IPS-18a (cell line): ENCODE measurements at regions not wholly inside any gene's neighbourhood (a gene's known extent, or its start where the extent isn't known, plus 50 kb on each side); places are given as distances from the start of the nearest gene placed in this dataset.
"Not testable (repeated sequence)": the region's sequence is repeated elsewhere in the genome, so short reads cannot be mapped to it uniquely, and the experiment has no call there.

ENCODE experiments used
- H3K27ac ChIP-seq: one replicate; pipeline ENCODE4 v1.5.1; 2013; ENCODE audit warnings: low read length
- H3K27me3 ChIP-seq: one replicate; pipeline ENCODE4 v1.6.1; 2013; ENCODE audit warnings: mild to moderate bottlenecking, low read length; ENCODE audit not compliant: control insufficient read depth, insufficient read depth
- H3K36me3 ChIP-seq: one replicate; pipeline ENCODE4 v1.6.1; 2013; ENCODE audit warnings: low read depth, low read length; ENCODE audit not compliant: control insufficient read depth
- H3K4me1 ChIP-seq: one replicate; pipeline ENCODE4 v1.6.1; 2013; ENCODE audit warnings: low read depth, low read length; ENCODE audit not compliant: control insufficient read depth
- H3K4me3 ChIP-seq: one replicate; pipeline ENCODE4 v1.5.1; 2013; ENCODE audit warnings: low read length
- H3K9ac ChIP-seq: one replicate; pipeline ENCODE4 v1.6.1; 2013; ENCODE audit warnings: mild to moderate bottlenecking, low read length, moderate library complexity
- H3K9me3 ChIP-seq: one replicate; pipeline ENCODE4 v1.6.1; 2013; ENCODE audit warnings: low read depth, low read length; ENCODE audit not compliant: control insufficient read depth

DNA sequence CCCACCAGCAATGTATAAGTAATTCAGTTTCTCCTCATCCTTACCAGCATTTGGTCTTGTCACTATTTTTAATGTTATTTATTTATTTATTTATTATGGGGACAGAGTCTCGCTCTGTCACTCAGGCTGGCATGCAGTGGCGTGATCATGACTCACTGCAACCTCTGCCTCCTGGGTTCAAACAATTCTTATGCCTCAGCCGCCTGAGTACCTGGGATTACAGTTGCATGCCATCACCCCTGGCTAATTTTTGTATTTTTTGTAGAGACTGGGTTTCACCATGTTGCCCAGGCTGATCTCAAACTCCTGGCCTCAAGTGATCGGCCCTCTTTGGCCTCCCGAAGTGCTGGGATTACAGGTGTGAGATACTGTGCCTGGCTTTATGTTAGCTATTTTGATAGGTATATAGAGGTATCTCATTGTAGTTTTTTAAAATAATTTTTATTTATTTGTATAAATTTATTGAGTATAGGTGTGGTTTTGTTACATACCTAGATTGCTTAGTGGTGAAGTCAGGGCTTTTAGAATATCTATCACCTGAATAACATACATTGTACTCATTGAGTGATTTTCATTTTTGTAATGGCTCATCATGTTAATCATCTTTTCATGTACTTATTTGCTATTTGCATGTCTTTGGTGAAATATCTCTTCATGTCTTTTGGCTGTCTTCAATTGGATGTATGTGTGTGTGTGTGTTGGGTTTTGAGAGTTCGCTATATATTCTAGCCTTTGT, 53.3 kb downstream of the TANC2 start:
- H3K4me1 ChIP-seq = no peaks in the 10 kb centered on the region
- peaks cover 3% of the 10 kb centered on the region for H3K9me3 ChIP-seq
- no peak overlapping the region for H3K27ac ChIP-seq
- H3K36me3 ChIP-seq = no peaks in the 10 kb centered on the region
- no peaks in the 10 kb centered on the region for H3K27me3 ChIP-seq
- H3K4me3 ChIP-seq = no peak overlapping the region
- H3K9ac ChIP-seq = no peak overlapping the region

DNA sequence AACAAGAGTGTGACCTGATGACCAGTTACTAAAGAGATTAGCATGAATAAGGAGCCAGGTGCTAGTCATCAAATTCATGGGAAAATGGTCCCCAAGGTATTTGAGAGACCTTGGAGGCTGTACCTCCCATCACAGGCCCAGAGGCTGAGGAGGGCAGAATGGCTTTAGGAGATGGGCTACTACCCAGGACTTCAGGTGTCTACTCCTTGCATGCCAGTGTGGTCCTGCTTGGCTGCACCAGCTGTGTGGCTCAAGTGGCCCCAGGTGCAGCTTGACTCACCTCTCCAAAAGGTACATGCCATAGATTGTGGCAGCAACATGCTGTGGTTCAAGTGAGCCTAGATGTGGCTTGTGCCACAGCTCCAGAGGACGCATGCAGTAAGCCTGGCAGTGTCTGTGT, 56.5 kb downstream of the TANC2 start:
- H3K4me3 ChIP-seq = no peak overlapping the region
- H3K9ac ChIP-seq = no peak overlapping the region
- peaks cover 3% of the 10 kb centered on the region for H3K9me3 ChIP-seq
- H3K4me1 ChIP-seq = no peaks in the 10 kb centered on the region
- H3K36me3 ChIP-seq = no peaks in the 10 kb centered on the region
- H3K27me3 ChIP-seq = no peaks in the 10 kb centered on the region
- no peak overlapping the region for H3K27ac ChIP-seq

GRCh38 chr17:63023049-63023448, 57.0 kb downstream of the TANC2 start:
- Histone ChIP-seq H3K36me3 (no peaks in the 10 kb centered on the region), H3K27me3 (no peaks in the 10 kb centered on the region), H3K27ac (no peak overlapping the region), H3K9me3 (peaks cover 3% of the 10 kb centered on the region), H3K4me1 (no peaks in the 10 kb centered on the region), H3K9ac (no peak overlapping the region), H3K4me3 (no peak overlapping the region)

DNA sequence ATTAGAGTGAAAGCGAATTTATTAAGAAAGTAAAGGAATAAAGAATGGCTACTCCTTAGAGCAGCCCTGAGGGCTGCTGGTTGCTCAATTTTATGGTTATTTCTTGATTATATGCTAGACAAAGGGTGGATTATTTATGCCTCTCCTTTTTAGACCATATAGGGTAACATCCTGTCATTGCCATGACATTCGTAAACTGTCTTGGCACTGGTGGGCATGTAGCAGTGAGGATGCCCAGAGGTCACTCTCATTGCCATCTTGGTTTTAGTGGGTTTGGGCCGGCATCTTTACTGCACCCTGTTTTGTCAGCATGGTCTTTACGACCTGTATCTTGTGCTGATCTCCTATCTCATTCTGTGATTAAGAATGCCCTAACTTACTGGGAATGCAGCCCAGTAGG, 58.2 kb downstream of the TANC2 start:
- Histone ChIP-seq H3K4me1 (no peaks in the 10 kb centered on the region), H3K27me3 (no peaks in the 10 kb centered on the region), H3K36me3 (no peaks in the 10 kb centered on the region), H3K4me3 (no peak overlapping the region), H3K27ac (no peak overlapping the region), H3K9ac (no peak overlapping the region), H3K9me3 (peaks cover 3% of the 10 kb centered on the region)

- Histone ChIP-seq H3K9ac (no peak overlapping the region), H3K27ac (no peak overlapping the region), H3K9me3 (peaks cover 3% of the 10 kb centered on the region), H3K27me3 (no peaks in the 10 kb centered on the region), H3K4me1 (no peaks in the 10 kb centered on the region), H3K36me3 (no peaks in the 10 kb centered on the region), H3K4me3 (no peak overlapping the region)
These were observed 58.7 kb downstream of the TANC2 start for GRCh38 chr17:63024716-63025115.

DNA sequence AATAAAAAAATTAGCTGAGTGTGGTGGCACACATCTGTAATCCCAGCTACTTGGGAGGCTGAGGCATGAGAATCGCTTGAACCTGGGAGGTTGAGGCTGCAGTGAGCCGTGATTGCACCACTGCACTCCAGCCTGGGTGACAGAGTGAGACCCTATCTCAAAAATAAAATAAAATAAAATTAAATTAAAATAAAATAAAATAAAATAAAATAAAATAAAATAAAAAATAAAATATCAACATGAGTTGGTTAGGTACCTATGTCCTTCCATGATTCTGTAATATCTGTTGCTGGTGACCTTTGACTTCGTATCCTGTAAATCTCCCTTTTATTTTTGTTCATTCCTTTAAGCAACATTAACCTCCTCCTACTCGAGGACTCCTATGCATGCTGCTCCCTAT, 59.6 kb downstream of the TANC2 start:
- H3K36me3 ChIP-seq, H3K27me3 ChIP-seq, H3K27ac ChIP-seq, H3K4me3 ChIP-seq, H3K4me1 ChIP-seq, H3K9ac ChIP-seq, H3K9me3 ChIP-seq: not testable (repeated sequence)

DNA sequence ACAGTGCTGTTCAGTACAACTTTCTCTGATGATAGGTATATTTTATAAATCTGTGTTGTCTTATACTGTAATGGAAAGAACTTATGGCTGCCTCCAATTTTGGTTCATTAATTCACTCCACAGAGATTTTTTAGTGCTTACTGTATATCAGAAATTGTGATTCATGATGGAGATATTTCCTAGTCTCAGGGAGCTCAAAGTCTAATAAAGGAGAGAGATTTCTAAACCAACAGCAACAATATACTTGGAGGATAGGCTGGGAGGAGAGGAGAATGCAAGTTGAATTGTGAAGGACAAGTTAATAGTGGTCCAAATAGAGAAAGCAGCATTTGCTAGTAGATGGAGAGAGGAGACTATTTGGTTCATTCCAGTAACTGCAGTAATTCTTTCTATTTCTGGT, 63.5 kb downstream of the TANC2 start:
- Histone ChIP-seq H3K9me3 (no peaks in the 10 kb centered on the region), H3K9ac (no peak overlapping the region), H3K4me1 (peaks cover 14% of the 10 kb centered on the region), H3K36me3 (no peaks in the 10 kb centered on the region), H3K4me3 (no peak overlapping the region), H3K27ac (no peak overlapping the region), H3K27me3 (no peaks in the 10 kb centered on the region)

- Histone ChIP-seq H3K27me3 (no peaks in the 10 kb centered on the region), H3K36me3 (no peaks in the 10 kb centered on the region), H3K4me1 (peaks cover 14% of the 10 kb centered on the region), H3K4me3 (no peak overlapping the region), H3K27ac (no peak overlapping the region), H3K9ac (no peak overlapping the region), H3K9me3 (no peaks in the 10 kb centered on the region)
These were observed 66.1 kb downstream of the TANC2 start for GRCh38 chr17:63032142-63032541.

DNA sequence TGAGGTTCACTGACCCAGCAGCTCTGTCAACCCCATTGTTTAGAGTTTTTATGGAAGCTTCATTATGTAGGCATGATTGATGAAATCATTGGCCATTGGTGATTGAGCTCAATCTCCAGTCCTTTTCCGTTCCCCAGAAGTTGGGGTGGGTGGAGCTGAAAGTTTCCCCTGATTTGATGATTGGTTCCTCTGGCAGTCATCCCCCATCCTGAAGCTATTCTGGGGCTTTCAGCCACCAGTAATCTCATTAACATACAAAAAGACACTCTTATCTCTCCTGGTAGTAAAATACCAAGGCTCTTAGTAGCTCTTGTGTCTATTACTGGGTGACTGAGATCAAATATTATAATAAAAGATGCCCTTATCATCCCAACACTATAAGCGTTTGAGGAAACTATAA, 67.1 kb downstream of the TANC2 start:
- H3K9me3 ChIP-seq = no peaks in the 10 kb centered on the region
- peaks cover 14% of the 10 kb centered on the region for H3K4me1 ChIP-seq
- H3K27me3 ChIP-seq = no peaks in the 10 kb centered on the region
- no peaks in the 10 kb centered on the region for H3K36me3 ChIP-seq
- no peak overlapping the region for H3K27ac ChIP-seq
- H3K9ac ChIP-seq = no peak overlapping the region
- no peak overlapping the region for H3K4me3 ChIP-seq

DNA sequence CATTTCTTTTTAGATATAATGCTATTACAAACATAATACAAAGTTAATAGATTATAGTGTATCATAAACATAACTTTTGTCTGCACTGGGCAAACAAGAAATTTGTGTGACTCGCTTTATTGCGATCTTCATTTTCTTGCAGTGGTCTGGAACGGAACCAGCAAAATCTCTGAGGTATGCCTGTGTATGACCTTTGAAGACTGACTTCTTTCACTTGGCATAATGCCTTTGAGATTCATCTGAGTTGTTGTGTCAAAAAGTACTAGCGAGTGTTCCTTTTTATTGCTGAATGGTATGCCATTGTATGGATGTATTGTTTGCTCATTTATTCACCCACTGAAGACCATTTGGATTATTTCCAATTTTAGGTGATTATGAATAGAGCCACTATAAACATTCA, 69.2 kb downstream of the TANC2 start:
- Histone ChIP-seq H3K27ac (no peak overlapping the region), H3K4me1 (peaks cover 11% of the 10 kb centered on the region), H3K27me3 (no peaks in the 10 kb centered on the region), H3K4me3 (no peak overlapping the region), H3K9ac (no peak overlapping the region), H3K36me3 (no peaks in the 10 kb centered on the region), H3K9me3 (no peaks in the 10 kb centered on the region)

- no peak overlapping the region for H3K4me3 ChIP-seq
- no peak overlapping the region for H3K27ac ChIP-seq
- H3K4me1 ChIP-seq = peaks cover 7% of the 10 kb centered on the region
These were observed 69.7 kb downstream of the TANC2 start for GRCh38 chr17:63035695-63036094.

DNA sequence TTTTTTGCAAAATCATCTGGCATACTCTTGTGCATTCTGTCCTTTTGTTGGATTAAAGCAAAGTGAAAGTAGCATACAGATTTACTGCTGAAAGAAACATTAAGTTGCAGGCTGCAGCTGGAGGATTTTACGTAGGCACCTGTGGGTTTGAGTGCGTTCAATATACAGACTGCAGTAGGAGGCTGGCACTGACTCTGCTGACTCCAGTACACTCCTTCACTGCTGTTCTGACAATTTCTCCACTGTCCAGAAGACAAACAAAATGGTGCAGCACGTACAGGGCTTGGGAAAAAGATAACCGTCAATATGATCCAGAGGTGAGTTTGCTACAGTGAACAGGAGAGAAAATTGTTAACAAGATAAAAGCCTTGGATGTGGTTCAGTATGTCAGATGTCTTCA, 73.3 kb downstream of the TANC2 start:
- H3K9ac ChIP-seq = no peak overlapping the region

More at GRCh38 chr17:63035695-63036094, 69.7 kb downstream of the TANC2 start:
- Histone ChIP-seq H3K36me3 (no peaks in the 10 kb centered on the region), H3K9ac (no peak overlapping the region), H3K27me3 (no peaks in the 10 kb centered on the region), H3K9me3 (no peaks in the 10 kb centered on the region)

More for the DNA sequence above, 73.3 kb downstream of the TANC2 start:
- no peak overlapping the region for H3K4me3 ChIP-seq
- no peak overlapping the region for H3K27ac ChIP-seq
- H3K27me3 ChIP-seq = no peaks in the 10 kb centered on the region
- no peaks in the 10 kb centered on the region for H3K36me3 ChIP-seq
- peaks cover 15% of the 10 kb centered on the region for H3K4me1 ChIP-seq
- H3K9me3 ChIP-seq = no peaks in the 10 kb centered on the region
